ENCODE measurements at regions not wholly inside any gene's neighbourhood (a gene's known extent, or its start where the extent isn't known, plus 50 kb on each side); places are given as distances from the start of the nearest gene placed in this dataset.

GRCh38 chr6:51559059-51559458 lies 528.4 kb downstream of the PKHD1 start:
- TF ChIP-seq CTCF (conservative IDR thresholded peaks at IDR 0.05 in 1 of 2, IDR thresholded peaks at IDR 0.05 in 1 of 2; ENCODE audit: low read depth in 1 of 2, low read length in 2 of 2) = no peak
- TF ChIP-seq EZH2 (IDR thresholded peaks at IDR 0.05; ENCODE audit: low read length, missing control alignments) = no peak
